DMS53 (cell line): ENCODE measurements at regions not wholly inside any gene's neighbourhood (a gene's known extent, or its start where the extent isn't known, plus 50 kb on each side); places are given as distances from the start of the nearest gene placed in this dataset.

ENCODE experiments used
- DNase-seq: peaks from one replicate; lab custom pipeline; 2025; lab: John Stamatoyannopoulos, UW

GRCh38 chr9:11722957-11723356, 970.2 kb upstream of the TYRP1 start:
- DNase-seq: no peak

- no peak for DNase-seq
Observed at GRCh38 chr9:11726659-11727058, 966.5 kb upstream of the TYRP1 start.

GRCh38 chr9:11735391-11735790, 957.8 kb upstream of the TYRP1 start:
- peak; percentile 1 for DNase-seq

- no peak for DNase-seq
Observed at GRCh38 chr9:11742471-11742870, 950.7 kb upstream of the TYRP1 start.

DNA sequence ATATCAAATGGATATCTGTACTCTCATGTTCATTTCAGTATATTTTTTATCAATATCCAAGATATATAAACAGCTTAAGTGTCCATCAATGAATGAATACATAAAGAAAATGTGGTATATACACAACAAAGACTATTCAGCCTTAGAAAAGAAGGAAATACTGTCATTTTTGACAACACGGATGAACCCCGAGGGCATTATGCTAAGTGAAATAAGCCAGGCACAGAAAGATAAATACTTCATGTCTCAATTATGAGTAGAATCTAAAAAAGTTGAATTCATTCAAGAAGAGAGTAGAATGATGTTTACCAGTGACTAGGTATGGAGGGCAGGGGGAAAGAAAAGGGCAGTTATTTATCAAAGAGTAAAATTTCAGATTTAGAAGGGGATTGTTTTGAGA, 949.8 kb upstream of the TYRP1 start:
- DNase-seq: no peak

DNA sequence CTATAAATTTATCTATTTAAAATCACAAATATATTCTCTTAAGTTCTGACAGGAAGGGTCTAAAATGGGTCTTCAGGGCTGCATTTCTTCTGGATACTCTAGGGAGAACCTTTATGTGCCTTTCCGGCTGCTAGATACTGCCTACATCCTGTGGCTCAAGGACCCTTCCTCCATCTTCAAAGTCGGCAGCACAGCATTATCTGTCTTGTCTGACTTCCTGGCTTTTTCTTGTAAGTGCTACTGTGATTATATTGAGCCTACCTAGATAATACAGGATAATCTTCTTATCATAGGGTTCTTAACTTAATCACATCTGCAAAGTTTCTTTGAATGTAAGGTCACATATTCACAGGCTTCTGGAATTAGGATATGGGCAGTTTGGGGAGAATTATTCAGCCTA, 943.8 kb upstream of the TYRP1 start:
- DNase-seq: no peak

DNA sequence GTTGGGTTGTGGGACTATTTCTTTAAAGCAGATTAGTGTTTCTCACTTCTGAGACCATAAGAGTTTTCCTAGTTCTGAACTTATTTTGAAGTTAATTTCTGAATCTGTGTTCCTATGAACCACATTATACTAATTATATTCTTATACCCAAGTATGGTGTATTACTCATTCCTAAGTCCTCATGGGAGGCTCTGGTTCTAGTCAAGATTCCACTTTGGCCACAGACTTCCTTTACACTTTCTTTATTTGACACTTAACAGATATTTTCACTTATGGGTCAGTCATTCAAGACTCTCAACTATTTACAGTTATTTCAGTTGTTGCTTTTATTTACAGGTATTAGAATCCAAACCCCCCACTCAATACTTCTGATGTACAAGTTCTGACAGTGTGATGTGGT, 937.2 kb upstream of the TYRP1 start:
- DNase-seq: no peak

GRCh38 chr9:11757408-11757807, 935.8 kb upstream of the TYRP1 start:
- DNase-seq: no peak

DNA sequence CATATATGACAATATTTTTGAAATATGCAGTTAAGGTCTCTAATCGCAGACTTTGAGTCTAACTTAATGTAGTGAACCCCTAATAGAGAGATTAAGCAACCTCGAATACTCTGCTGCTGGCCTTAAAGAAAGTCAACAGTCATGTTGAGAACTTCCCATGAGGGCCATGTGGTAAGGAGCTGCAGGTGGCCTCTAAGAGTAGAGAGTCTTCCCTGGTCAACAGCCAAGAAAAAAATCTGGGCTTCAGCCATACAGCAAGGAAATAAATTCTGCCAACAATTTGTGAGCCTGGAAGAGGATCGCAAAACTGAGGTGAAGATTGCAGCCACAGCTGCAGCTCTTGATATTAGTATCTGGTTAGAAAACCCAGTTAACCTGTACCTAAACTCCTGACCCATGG, 935.2 kb upstream of the TYRP1 start:
- DNase-seq: no peak

GRCh38 chr9:11779971-11780370, 913.2 kb upstream of the TYRP1 start:
- DNase-seq: no peak

DNA sequence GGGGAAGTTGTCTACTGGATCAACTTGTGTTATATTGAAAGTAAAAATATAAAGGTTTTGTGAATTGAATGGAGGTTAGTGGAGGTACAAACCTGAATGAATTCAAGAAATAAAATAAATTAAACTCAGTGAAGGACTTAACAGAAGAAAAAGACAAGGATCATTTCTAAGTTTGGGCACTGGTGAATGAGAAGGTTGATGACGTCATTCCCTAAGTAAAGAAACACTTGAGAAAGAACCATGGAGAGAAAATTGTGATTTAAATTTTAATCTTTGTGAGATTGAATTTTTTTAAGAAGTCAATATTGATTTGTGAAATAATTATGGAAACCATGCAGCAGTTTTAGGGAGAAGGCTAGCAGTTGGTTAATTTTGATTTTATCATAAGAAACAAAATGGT, 900.3 kb upstream of the TYRP1 start:
- DNase-seq: no peak

DNA sequence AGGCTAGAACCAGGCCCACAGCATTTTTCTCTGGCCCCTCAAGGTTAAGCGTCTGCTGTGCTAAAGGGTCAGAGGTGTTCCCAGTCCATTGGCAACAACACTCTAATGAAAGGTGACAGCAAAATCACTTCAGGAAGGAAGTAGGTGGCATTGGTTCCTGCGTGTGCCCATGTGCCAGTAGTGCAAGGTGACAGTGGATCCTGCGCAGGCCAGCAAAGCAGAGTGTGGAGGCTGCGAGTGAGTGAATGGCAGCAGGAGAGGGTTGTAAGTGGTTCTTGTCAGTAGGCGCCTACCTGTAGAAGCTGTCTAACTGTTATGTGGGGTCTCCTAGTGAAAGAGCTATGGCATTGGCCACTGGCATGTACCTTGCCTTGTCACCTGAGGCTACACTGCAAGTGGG, 898.2 kb upstream of the TYRP1 start:
- no peak for DNase-seq

GRCh38 chr9:11805969-11806368, 887.2 kb upstream of the TYRP1 start:
- DNase-seq: no peak

DNA sequence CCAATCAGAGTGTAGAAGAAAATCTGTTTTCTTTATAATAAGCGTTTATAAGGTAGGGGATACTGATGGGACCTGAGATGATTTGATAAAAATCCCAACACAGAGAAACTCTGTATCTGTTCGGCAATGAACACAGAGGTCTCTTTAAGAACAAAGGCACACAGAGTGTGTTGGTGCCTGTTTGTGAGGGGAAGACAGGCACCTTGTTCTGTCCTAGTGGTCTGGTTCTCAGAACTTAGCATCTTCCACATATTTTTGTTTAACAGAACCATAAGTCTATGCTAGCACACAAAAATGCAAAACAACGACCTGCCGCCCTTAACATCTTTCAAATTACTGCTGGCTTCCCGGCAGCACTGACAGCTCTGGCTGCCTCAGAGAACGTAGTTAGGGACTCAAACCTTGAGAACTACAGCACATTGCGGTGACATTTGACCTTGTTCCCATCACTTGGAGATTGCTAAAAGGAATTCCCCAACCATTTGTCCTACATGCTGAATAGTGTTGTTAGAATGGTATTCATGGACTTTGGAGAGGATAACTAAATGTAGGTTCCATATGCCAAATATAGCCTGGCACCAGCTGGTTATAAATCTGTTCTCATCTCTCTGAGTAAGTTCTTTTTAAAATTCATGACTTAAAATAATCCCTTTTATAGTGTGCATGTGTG, 871.7 kb upstream of the TYRP1 start:
- no peak for DNase-seq

DNA sequence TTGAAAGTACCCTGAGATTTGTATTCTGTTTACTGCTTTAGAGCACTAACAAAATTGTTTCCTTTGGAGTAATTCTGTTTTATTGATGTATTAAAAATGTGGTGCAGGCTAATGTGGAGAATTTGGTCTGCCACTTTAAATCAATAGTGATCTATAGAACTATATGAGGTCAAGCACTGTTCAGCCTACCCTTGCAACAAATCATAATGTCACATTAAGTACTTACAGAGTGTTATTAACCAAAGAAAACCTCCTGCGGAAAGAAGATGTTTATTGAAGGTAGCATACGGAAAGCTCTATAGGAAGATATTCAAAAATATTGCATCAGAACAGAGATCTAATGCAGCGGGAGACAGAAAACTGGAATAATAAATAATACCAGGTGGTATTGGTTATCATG, 865.0 kb upstream of the TYRP1 start:
- DNase-seq: no peak

GRCh38 chr9:11833056-11833455, 860.1 kb upstream of the TYRP1 start:
- no peak for DNase-seq

- DNase-seq: no peak
Observed at GRCh38 chr9:11868795-11869194, 824.4 kb upstream of the TYRP1 start.

DNA sequence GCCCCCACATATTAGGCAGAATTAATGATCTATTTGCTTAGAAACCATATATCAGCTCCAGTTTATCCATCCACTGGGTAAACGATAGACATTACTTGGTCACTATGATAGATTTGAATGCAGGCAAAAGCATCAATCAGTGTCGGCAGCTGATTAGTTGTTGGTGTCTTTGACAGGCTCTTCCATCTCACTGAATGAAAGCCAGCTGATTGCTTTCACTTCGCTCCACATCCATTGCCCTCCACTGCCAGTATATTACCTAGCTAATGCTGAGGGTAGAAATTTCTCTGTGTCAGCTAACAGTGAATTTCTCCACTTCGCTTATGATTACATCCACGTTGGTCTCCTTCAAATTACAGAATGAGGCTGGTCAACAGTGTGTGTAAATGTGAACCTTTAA, 821.3 kb upstream of the TYRP1 start:
- DNase-seq: no peak

DNA sequence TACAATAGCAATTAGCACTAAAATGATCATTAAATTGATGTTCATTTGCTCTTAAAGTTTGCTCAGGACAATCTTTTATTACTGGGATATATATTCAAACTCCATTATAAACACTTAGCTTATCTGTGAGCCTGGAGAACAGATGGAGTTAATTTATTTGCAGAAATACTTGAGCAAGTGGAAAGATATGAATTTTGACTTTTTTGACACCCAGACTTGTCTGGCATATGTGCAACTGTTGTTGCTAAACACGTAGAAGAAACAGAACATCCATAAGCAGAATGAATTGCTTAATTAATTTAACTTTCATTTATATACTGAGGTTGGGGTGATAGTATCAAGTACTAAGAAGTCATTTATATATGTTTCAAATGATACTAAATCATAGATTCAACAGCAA, 820.7 kb upstream of the TYRP1 start:
- DNase-seq: no peak

DNA sequence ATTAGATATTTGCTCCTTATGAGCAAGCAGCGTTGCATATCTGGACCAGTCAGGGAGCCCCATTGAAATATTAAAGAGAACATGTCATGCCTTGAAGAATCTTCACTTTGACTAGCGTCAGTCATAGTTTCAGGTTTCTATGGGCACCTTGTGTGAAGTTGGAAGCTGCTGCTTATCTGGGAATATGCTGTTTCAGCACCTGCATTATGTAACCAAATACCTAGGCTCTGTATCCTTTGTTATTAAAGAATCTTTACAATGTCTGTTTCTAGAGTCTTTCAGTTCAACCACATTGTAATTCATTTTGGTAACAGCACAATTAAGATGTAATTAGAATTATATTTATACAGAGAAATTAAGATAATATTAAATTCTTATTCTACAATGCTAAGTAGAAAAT, 818.8 kb upstream of the TYRP1 start:
- no peak for DNase-seq

GRCh38 chr9:11892401-11892800, 800.8 kb upstream of the TYRP1 start:
- no peak for DNase-seq

- DNase-seq: no peak
Observed at GRCh38 chr9:11893331-11893730, 799.9 kb upstream of the TYRP1 start.

GRCh38 chr9:11894136-11894535, 799.0 kb upstream of the TYRP1 start:
- no peak for DNase-seq

DNA sequence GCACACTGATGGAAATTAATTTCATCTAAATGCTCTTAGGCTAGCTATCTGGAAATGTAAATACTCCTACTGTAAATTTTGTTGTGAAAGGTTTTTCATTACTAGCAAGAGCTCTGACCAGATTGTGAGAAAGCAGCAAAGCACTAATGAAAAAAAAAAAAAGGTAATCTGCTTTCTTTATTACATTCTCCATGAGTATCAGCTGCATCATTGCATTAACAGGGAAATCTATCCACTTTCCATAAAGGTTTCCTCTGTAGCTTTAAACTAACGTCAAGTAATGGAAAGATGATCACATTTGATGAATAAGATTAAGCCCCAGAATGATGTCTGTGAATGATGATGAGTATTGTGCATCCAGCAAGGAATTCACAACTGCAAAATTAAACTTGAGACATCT, 790.6 kb upstream of the TYRP1 start:
- no peak for DNase-seq

- DNase-seq: no peak
Observed at GRCh38 chr9:11915699-11916098, 777.5 kb upstream of the TYRP1 start.
